HEK293T (cell line): ENCODE measurements at regions not wholly inside any gene's neighbourhood (a gene's known extent, or its start where the extent isn't known, plus 50 kb on each side); places are given as distances from the start of the nearest gene placed in this dataset.

ENCODE experiments used
- CTCF ChIA-PET: fragments of 350-600 bp; formaldehyde crosslinking; extraction: SDS; loops from one replicate; lab custom pipeline; 2021; ENCODE audit warnings: antibody characterized with exemption, inconsistent platforms; lab: Yijun Ruan, JAX
- POLR2A ChIA-PET: fragments of 350-600 bp; formaldehyde crosslinking; extraction: SDS; loops from one replicate; lab custom pipeline; 2020; ENCODE audit warnings: antibody characterized with exemption, inconsistent platforms; lab: Yijun Ruan, JAX
- DNase-seq: peaks from one replicate; pipeline ENCODE4 v3.0.0; 2012; ENCODE audit warnings: mixed read lengths; ENCODE audit errors: extremely low spot score
- ARNT ChIP-seq: fragments of 450-650 bp; IDR thresholded peaks from 2 replicates; pipeline ENCODE4 v1.6.1; 2017; ENCODE audit warnings: mild to moderate bottlenecking
- BHLHE40 ChIP-seq: fragments of 450-650 bp; IDR thresholded peaks from 2 replicates; pipeline ENCODE4 v1.6.1; 2016; ENCODE audit warnings: mild to moderate bottlenecking, moderate library complexity, borderline replicate concordance
- CTBP1 ChIP-seq: fragments of 450-650 bp; IDR thresholded peaks from 2 replicates; pipeline ENCODE4 v1.6.1; 2016; ENCODE audit warnings: borderline replicate concordance
- ELF4 ChIP-seq: fragments of 450-650 bp; IDR thresholded peaks from 2 replicates; pipeline ENCODE4 v1.6.1; 2017; ENCODE audit warnings: antibody characterized with exemption
- FOXA1 ChIP-seq: fragments of 450-650 bp; IDR thresholded peaks from 2 replicates; pipeline ENCODE4 v1.6.1; 2016; ENCODE audit warnings: mild to moderate bottlenecking
- FOXK2 ChIP-seq: fragments of 450-650 bp; IDR thresholded peaks from 2 replicates; pipeline ENCODE4 v1.6.1; 2016; ENCODE audit warnings: mild to moderate bottlenecking
- FOXM1 ChIP-seq: fragments of 450-650 bp; IDR thresholded peaks from 2 replicates; pipeline ENCODE4 v1.6.1; 2017; ENCODE audit warnings: mild to moderate bottlenecking, borderline replicate concordance
- HDGF ChIP-seq: fragments of 450-650 bp; IDR thresholded peaks from 2 replicates; pipeline ENCODE4 v1.6.1; 2017; ENCODE audit warnings: antibody characterized with exemption, borderline replicate concordance
- L3MBTL2 ChIP-seq: fragments of 450-650 bp; conservative IDR thresholded peaks from 2 replicates; pipeline ENCODE4 v1.6.1; 2016; ENCODE audit warnings: mild to moderate bottlenecking
- LEF1 ChIP-seq: fragments of 450-650 bp; IDR thresholded peaks from 2 replicates; pipeline ENCODE4 v1.6.1; 2017; ENCODE audit warnings: mild to moderate bottlenecking, borderline replicate concordance
- NFRKB ChIP-seq: fragments of 450-650 bp; IDR thresholded peaks from 2 replicates; pipeline ENCODE4 v1.6.1; 2016; ENCODE audit warnings: mild to moderate bottlenecking, moderate library complexity
- PKNOX1 ChIP-seq: fragments of 450-650 bp; IDR thresholded peaks from 2 replicates; pipeline ENCODE4 v1.6.1; 2016
- SP1 ChIP-seq: fragments of 450-650 bp; IDR thresholded peaks from 2 replicates; pipeline ENCODE4 v1.6.1; 2017
- SUZ12 ChIP-seq: fragments of 450-650 bp; IDR thresholded peaks from 2 replicates; pipeline ENCODE4 v1.6.1; 2016; ENCODE audit warnings: mild to moderate bottlenecking
- TARDBP ChIP-seq: fragments of 450-650 bp; IDR thresholded peaks from 2 replicates; pipeline ENCODE4 v1.6.1; 2016
- ZNF384 ChIP-seq: fragments of 450-650 bp; IDR thresholded peaks from 2 replicates; pipeline ENCODE4 v1.6.1; 2016

- no peak for DNase-seq
- TF ChIP-seq TARDBP (no peak), FOXK2 (peak; percentile 85; the same call in 1 of the 2 replicates), ARNT (peak; percentile 41; the same call in 1 of the 2 replicates), FOXM1 (no peak), PKNOX1 (peak; percentile 80), SP1 (no peak), ZNF384 (no peak; the same call in 1 of the 2 replicates), NFRKB (no peak), CTBP1 (peak; percentile 89), FOXA1 (peak; percentile 77; the same call in 1 of the 2 replicates), BHLHE40 (no peak), L3MBTL2 (no peak), LEF1 (no peak), ELF4 (no peak)
- ChIA-PET POLR2A (interaction anchor here (1.2 to 1.3 kb wide), 2 partner anchors 9 to 77 kb away, joined by 3 read pairs; no protein-coding TSS in a partner anchor), CTCF (no interaction called here)
These were observed 94.0 kb downstream of the ZNF608 start for GRCh38 chr5:124652514-124652819.

- peak; percentile 79 for DNase-seq
- POLR2A ChIA-PET: interaction anchor here (0.9 to 1.2 kb wide), 7 partner anchors 10 to 96 kb away, joined by 3 to 6 read pairs (median 4); no protein-coding TSS in a partner anchor
- CTCF ChIA-PET: interaction anchor here (0.8 kb wide), 1 partner anchor 79 kb away, joined by 3 read pairs; no protein-coding TSS in a partner anchor
- TF ChIP-seq NFRKB (no peak), ELF4 (no peak), TARDBP (peak; percentile 77; the same call in 1 of the 2 replicates), CTBP1 (0 out of 2 replicates have a peak, but pooled peaks have one; percentile 41), L3MBTL2 (peak; percentile 67), PKNOX1 (peak; percentile 86)
These were observed 94.6 kb downstream of the ZNF608 start for GRCh38 chr5:124651663-124652513.

GRCh38 chr5:124650951-124651662 lies 95.3 kb downstream of the ZNF608 start:
- DNase-seq: no peak
- TF ChIP-seq NFRKB (no peak), ZNF384 (no peak), FOXK2 (no peak), ARNT (no peak), PKNOX1 (no peak), L3MBTL2 (no peak), CTBP1 (no peak), HDGF (no peak), ELF4 (no peak), LEF1 (no peak), FOXA1 (no peak), FOXM1 (no peak), SUZ12 (no peak), TARDBP (no peak), BHLHE40 (no peak), SP1 (no peak)
- POLR2A ChIA-PET: interaction anchor here (0.9 to 1.2 kb wide), 7 partner anchors 10 to 97 kb away, joined by 3 to 6 read pairs (median 4); no protein-coding TSS in a partner anchor
- CTCF ChIA-PET: interaction anchor here (0.6 to 0.9 kb wide), 3 partner anchors 29 to 1381 kb away, joined by 3 to 6 read pairs (median 4); no protein-coding TSS in a partner anchor

GRCh38 chr5:124650147-124650561 lies 96.3 kb downstream of the ZNF608 start:
- peak; percentile 21; the same call in 1 of the 2 replicates for TF ChIP-seq CTBP1
- TF ChIP-seq HDGF: no peak
- no peak for TF ChIP-seq BHLHE40
- DNase-seq: no peak
- CTCF ChIA-PET: no interaction called here
- POLR2A ChIA-PET: no interaction called here

- TF ChIP-seq SUZ12 (no peak), L3MBTL2 (no peak), FOXA1 (no peak), ZNF384 (no peak), PKNOX1 (peak; percentile 67)
- POLR2A ChIA-PET: no interaction called here
- CTCF ChIA-PET: interaction anchor here (0.5 kb wide), 1 partner anchor 1887 kb away, joined by 3 read pairs; no protein-coding TSS in a partner anchor
- peak; percentile 64 for DNase-seq
These were observed 96.8 kb downstream of the ZNF608 start for GRCh38 chr5:124649491-124650146.
